Activated CD8-positive, alpha-beta T cell treated with anti-CD3 and anti-CD28 coated beads for 36 hours (primary cell): ENCODE measurements at regions not wholly inside any gene's neighbourhood (a gene's known extent, or its start where the extent isn't known, plus 50 kb on each side); places are given as distances from the start of the nearest gene placed in this dataset.

Experiments used
- ATAC-seq: fragments of 200-7000 bp; cut with Tn5 transposase; one replicate; pipeline ENCODE4 v1.10.0; 2021; ENCODE audit warnings: mild to moderate bottlenecking, moderate library complexity
- CTCF ChIA-PET: fragments of 350-600 bp; sonication (Branson Sonifier 250); formaldehyde crosslinking; loops from one replicate; lab custom pipeline; 2021; ENCODE audit warnings: antibody characterized with exemption; lab: Charles Lee
- POLR2A ChIA-PET: fragments of 350-600 bp; sonication (Branson Sonifier 250); formaldehyde crosslinking; loops from one replicate; lab custom pipeline; 2021; ENCODE audit warnings: antibody characterized with exemption; lab: Charles Lee
- DNase-seq: peaks from one replicate; pipeline ENCODE4 v3.0.0-alpha.2; 2020
- H3K27ac Mint-ChIP-seq: one replicate; pipeline ENCODE4 v1.8.0; 2021; ENCODE audit warnings: mild to moderate bottlenecking, mixed read lengths
- H3K27me3 Mint-ChIP-seq: one replicate; pipeline ENCODE4 v1.8.0; 2021; ENCODE audit warnings: mixed read lengths
- H3K36me3 Mint-ChIP-seq: one replicate; pipeline ENCODE4 v1.8.0; 2021; ENCODE audit warnings: low read depth, mixed read lengths
- H3K4me1 Mint-ChIP-seq: one replicate; pipeline ENCODE4 v1.8.0; 2021; ENCODE audit warnings: low read depth, mixed read lengths
- H3K4me3 Mint-ChIP-seq: one replicate; pipeline ENCODE4 v1.8.0; 2021; ENCODE audit warnings: mild to moderate bottlenecking, moderate library complexity, mixed read lengths
- H3K9me3 Mint-ChIP-seq: one replicate; pipeline ENCODE4 v1.8.0; 2021; ENCODE audit warnings: mixed read lengths
- intact Hi-C: fragments of 100-400 bp; cut with micrococcal nuclease; formaldehyde crosslinking; loops from one replicate; pipeline ENCODE4 v1.10.0; 2022
- TF ChIP-seq, protein P1 (sequence below): fragments of 200-600 bp; IDR thresholded peaks from one replicate; pipeline ENCODE4 v1.8.0; 2022; ENCODE audit warnings: antibody characterized with exemption, mild to moderate bottlenecking

DNA sequence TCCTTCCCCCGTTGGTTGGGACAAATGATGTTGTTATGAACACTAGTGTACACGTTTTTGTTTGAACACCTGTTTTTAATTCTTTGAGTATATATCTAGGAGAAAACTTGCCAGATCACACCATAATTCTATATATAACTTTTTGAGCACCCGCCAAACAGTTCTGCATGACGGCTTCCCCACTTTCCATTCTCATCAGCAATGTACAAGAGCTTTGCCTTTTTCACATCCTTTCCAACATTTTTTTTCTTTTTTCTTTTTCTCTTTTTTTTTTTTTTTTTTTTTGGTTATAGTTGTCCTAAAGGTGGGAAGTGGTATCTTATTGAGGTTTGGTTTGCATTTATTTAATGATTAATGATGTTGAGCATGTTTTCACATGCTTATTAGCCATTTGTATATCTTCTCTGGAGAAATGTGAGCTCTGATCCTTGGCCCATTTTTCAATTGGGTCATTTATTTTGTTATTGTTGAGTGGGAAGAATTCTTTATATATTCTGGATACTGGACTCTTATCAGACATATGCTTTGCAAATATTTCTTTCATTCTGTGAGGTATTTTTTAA lies 86.9 kb upstream of the ZC3H15 start:
- CTCF ChIA-PET, result no interaction called here
- POLR2A ChIA-PET, result no interaction called here
- intact Hi-C loops, result no loop called here

DNA sequence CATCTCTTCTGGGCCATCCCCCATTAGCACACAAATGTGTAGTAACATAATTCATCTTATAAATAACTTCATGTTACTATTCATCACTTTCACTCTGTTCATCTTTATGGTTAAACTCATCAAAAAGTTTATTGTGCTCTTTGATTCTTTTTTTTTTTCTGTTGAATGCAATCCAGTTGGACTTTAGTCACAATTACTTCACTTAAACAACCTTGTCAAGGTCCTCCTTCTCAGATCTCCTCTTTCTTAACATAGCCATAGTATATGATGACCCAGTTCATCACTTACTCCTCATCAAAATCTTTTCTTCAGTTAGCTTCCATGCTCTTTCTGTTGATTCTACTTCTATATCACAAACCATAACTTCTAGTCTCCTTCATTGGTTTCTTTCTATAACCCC lies 80.2 kb upstream of the ZC3H15 start:
- ChIA-PET CTCF (no interaction called here), POLR2A (no interaction called here)
- intact Hi-C loops, result no loop called here
- Mint-ChIP-seq H3K27me3 (no peaks in the 10 kb centered on the region), H3K4me3 (no peak overlapping the region), H3K36me3 (peaks cover 17% of the 10 kb centered on the region), H3K27ac (no peak overlapping the region), H3K9me3 (peaks cover 6% of the 10 kb centered on the region), H3K4me1 (no peaks in the 10 kb centered on the region)
- DNase-seq, result no peak
- TF ChIP-seq, protein P1, sequence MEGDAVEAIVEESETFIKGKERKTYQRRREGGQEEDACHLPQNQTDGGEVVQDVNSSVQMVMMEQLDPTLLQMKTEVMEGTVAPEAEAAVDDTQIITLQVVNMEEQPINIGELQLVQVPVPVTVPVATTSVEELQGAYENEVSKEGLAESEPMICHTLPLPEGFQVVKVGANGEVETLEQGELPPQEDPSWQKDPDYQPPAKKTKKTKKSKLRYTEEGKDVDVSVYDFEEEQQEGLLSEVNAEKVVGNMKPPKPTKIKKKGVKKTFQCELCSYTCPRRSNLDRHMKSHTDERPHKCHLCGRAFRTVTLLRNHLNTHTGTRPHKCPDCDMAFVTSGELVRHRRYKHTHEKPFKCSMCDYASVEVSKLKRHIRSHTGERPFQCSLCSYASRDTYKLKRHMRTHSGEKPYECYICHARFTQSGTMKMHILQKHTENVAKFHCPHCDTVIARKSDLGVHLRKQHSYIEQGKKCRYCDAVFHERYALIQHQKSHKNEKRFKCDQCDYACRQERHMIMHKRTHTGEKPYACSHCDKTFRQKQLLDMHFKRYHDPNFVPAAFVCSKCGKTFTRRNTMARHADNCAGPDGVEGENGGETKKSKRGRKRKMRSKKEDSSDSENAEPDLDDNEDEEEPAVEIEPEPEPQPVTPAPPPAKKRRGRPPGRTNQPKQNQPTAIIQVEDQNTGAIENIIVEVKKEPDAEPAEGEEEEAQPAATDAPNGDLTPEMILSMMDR, result no peak
- ATAC-seq, result no peak

More for the DNA sequence above, 86.9 kb upstream of the ZC3H15 start:
- H3K4me1 Mint-ChIP-seq, result no peaks in the 10 kb centered on the region
- no peaks in the 10 kb centered on the region for H3K27me3 Mint-ChIP-seq
- peaks cover 17% of the 10 kb centered on the region for H3K36me3 Mint-ChIP-seq
- peaks cover 17% of the 10 kb centered on the region for H3K9me3 Mint-ChIP-seq
- TF ChIP-seq, protein P1, result no peak
- ATAC-seq (no peak), DNase-seq (no peak)
- no peak overlapping the region for H3K27ac Mint-ChIP-seq
- H3K4me3 Mint-ChIP-seq, result no peak overlapping the region

DNA sequence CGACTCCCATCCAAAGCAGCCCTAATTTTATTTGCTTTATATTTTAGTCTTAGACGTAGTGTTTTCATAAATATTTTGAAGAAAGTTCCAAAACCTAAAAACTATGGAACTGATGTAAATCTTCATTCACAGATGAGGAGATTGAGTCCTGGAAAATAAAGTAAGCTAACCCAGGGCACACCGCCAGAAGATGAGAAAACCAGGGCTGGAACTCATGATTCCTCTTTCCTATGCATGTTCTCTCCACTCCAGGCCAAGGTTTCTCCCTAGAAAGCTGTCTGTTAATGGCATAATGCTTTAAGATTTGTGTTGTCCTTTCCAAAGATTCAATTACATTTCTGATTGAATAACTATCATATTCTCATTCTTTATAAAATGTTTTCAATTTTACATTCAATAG lies 78.4 kb upstream of the ZC3H15 start:
- TF ChIP-seq, protein P1, result no peak
- POLR2A ChIA-PET, result no interaction called here
- peaks cover 9% of the 10 kb centered on the region for H3K9me3 Mint-ChIP-seq
- no peaks in the 10 kb centered on the region for H3K27me3 Mint-ChIP-seq
- CTCF ChIA-PET, result no interaction called here
- intact Hi-C loops, result no loop called here
- no peaks in the 10 kb centered on the region for H3K4me1 Mint-ChIP-seq
- H3K4me3 Mint-ChIP-seq, result no peak overlapping the region
- no peak overlapping the region for H3K27ac Mint-ChIP-seq
- ATAC-seq (no peak), DNase-seq (no peak)
- H3K36me3 Mint-ChIP-seq, result peaks cover 20% of the 10 kb centered on the region

DNA sequence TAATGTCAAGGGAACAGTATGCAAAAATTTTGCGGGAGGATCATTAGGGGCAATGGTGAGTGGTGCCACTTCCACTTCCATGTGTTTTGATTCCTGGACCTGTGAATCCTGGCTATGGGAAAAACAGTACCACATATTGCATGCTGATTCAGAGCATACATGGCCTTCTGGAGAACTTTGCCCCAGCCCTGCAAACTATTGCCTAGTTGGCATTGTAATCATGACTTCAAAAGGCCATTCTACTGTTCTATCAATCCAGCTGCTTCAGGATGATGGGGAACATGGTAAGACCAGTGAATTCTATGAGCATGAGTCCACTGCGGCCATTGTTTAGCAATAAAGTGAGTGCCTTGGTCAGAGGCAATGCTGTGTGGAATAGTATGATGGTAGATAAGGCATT lies 75.3 kb upstream of the ZC3H15 start:
- intact Hi-C loops, result no loop called here
- ChIA-PET CTCF (no interaction called here), POLR2A (no interaction called here)
- DNase-seq, result no peak
- H3K4me3 Mint-ChIP-seq, result no peak overlapping the region
- H3K36me3 Mint-ChIP-seq, result peaks cover 18% of the 10 kb centered on the region
- TF ChIP-seq, protein P1, result no peak
- no peak for ATAC-seq
- H3K27ac Mint-ChIP-seq, result no peak overlapping the region
- H3K9me3 Mint-ChIP-seq, result peaks cover 5% of the 10 kb centered on the region
- H3K27me3 Mint-ChIP-seq, result no peaks in the 10 kb centered on the region
- no peaks in the 10 kb centered on the region for H3K4me1 Mint-ChIP-seq

DNA sequence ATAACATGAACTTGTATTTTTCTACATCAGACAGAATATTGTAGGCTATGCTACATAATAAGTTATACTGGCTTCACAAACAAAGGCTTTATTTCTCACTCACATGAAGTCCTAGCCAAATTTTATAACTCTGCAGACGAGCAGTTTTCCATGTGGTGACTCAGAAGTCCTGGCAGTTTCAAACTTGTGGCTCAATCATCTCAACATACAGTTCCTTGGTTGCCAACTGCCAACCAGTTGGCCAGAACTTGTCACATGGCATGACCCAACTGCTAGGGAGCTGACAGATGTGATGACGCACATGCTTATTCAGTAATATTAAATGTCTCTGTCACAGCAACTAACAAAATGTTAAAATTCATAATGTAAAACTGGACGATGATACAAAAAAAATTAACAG lies 63.8 kb upstream of the ZC3H15 start:
- DNase-seq, result no peak
- Mint-ChIP-seq H3K27ac (no peak overlapping the region), H3K4me1 (peaks cover 7% of the 10 kb centered on the region), H3K4me3 (no peak overlapping the region), H3K36me3 (peaks cover 3% of the 10 kb centered on the region), H3K9me3 (no peaks in the 10 kb centered on the region), H3K27me3 (no peaks in the 10 kb centered on the region)
- no peak for ATAC-seq
- intact Hi-C loops, result no loop called here
- TF ChIP-seq, protein P1, result no peak
- POLR2A ChIA-PET, result no interaction called here
- CTCF ChIA-PET, result no interaction called here
